ENCODE measurements at regions not wholly inside any gene's neighbourhood (a gene's known extent, or its start where the extent isn't known, plus 50 kb on each side); places are given as distances from the start of the nearest gene placed in this dataset.

GRCh38 chrX:39762266-39762841 is 335.4 kb downstream of the BCOR start:
- TF ChIP-seq POLR2A (IDR thresholded peaks at IDR 0.05) (no peak), POLR2AphosphoS5 (IDR thresholded peaks at IDR 0.05) (no peak), CTCF (IDR thresholded peaks at IDR 0.05 in 8 of 11, conservative IDR thresholded peaks at IDR 0.05 in 3 of 11) (no peak)

Data from spleen (tissue), 7 donors.